Lung microvascular endothelial cell (primary cell): ENCODE measurements at regions not wholly inside any gene's neighbourhood (a gene's known extent, or its start where the extent isn't known, plus 50 kb on each side); places are given as distances from the start of the nearest gene placed in this dataset.

Experiments
- DNase-seq, 2 donors: peaks; one replicate each; pipeline versions ENCODE4 v3.0.0 to v3.0.0-alpha.2; 2010; ENCODE audit warnings: low read depth in 2 of 2

DNA sequence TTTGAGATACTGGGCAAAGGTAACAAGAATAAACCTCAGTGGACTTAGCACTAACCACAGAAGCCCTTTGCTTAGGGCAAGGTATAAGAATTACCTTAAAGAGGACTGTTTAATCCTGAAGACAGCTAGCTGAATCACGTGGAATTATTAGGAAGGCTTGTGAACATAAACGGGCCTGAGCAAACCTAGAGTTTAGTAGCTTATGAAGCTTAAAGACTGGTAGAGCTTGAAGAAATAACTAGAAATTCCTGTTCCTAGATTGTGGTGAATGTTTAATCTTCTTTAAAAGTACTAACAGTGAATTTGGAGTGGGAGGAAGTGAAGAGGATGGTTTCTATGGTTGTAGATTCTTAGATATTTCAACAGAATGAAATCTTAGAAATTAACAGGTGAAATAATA is 428.9 kb upstream of the THRB start:
- no peak for DNase-seq

DNA sequence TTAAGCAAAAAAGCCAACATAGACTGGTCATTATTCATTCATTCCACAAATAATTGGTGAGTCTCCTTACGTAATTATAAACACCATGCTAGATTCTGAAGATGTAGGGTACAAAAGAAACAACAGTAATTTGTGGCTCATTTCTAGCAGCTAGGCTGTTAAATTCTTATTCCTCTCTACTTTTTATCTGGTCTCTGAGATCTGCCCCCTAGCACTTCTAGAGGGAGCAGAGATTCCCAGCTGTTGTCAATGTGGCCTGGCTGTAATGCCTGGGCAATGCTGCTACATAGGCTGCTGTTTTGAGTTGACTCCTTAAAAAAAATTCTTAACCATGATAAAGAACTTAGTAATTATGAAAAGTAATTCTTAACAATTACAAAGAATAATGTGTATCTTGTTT is 434.9 kb upstream of the THRB start:
- no peak for DNase-seq

DNA sequence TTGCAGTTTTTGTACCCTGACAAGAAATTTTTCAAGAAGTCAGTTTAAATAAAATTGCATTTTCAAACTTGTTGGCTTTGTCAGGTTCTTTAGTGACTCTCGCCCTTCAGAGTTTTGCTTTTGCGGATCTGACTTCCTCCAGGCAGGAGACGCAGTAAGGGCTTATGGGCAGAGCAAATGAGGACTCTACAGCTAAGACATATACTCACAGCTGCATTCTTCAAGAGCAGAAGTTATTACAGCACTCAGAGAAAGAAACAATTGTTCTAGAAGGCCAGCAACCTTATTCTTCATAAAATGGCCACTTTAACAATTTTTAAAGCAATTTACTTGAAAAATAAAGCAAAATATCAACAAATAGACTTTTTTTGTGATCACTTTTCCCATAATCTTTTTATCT is 438.8 kb upstream of the THRB start:
- DNase-seq, result no peak

DNA sequence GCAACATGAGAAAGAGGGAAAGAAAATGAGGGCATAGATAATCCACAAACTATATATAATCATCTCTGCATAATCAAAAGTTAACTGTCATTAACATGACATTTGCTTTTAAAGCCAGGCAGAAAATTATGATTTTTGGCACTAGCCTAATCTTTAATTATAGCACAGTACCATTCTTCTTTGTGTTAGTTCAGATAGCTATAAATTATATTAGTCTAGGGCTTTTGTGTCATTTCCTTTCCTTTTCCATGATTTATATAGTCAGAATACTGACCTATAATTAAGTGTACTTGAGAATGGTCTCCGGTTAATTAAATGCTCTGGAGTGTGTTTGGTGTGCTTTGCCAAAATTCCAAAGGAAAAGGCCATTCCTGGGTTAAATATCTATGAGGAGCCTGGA is 441.9 kb upstream of the THRB start:
- no peak for DNase-seq

DNA sequence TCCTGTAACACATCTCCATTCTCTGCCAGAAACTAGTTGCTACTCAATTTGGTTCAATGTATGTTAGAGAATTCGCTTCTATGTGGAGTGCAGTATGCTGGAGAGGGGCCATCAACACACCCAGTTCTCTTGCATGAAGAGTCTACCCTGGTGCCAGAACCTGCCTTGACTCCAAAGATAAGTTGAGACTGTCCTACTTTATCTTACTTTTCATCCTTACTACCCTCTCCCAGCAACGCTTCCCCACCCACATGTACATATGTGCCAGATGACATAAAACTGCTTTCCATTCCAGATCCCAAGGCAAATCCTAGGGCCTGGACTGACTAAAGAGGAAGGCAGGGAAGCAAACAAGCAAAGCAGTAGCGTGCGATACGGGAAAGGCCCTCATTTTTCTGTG is 442.6 kb upstream of the THRB start:
- no peak for DNase-seq

DNA sequence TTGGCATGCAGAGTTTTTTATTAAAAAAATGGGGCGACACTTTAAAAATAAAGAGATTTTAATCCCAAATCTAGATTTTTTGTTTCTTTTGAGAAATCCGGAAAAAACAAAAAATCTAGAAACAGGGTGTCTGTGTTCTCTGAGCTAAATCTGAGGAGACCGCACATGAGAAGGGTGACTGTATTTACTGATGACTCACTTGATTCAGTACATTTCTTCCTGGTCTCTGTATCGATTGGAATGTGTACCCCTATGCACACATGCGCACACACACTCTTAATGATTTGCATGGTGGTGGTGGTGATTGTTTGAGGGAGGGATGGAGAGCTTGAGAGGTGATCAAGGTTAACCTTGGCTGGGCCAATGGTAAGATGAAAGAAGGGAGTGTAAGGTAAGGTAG is 443.1 kb upstream of the THRB start:
- DNase-seq, result no peak

DNA sequence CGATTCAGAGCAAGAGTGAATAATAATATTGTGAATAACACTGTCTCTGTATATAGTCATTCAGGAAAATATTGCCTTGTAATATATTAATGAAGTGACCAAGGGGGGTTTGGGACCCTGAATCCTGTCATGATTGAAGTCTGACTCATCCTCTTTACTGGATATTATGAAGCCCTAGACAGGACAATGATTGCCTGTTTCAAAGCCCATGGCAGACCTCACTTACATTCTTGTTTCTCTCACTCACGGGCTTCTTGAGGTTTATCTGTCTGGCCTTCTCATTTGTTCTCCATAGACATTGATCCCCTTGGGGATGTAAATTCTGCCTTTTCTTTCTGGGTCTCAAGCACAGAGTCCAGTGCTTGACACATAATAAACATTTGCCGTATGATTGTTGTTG is 449.3 kb upstream of the THRB start:
- no peak for DNase-seq

DNA sequence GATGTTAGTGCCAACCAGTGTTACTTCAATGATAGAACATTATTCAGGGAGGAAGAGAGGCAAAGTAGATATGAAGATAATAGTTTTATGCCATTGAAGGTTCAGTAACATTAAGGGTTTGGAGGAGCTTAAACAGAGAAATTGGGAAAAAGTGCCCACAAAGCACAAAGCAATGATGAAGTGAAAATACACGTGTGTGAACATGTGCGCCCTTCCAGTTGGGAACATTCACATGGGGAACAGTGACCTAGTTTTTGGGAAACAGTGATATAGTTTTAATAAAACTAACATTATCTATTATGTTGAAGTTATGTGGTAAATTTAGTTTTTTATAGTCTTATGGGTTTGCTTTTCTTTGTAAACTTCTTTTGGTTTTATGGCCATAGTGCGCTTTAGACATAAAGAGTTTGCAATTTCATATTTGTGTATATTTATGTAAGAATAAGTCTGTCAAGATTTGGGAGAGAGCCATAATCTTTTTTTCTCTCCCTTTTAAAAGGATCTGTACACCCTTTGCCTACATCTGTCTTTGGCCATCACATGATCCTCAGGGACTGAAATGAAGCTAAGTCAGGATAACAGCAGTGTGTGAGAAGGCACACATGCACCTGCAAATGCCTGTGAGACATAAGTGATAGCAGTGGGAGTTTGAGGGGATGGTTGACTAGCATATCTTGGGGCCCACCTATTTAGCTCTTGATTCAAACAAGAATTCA is 450.3 kb upstream of the THRB start:
- DNase-seq, result no peak

DNA sequence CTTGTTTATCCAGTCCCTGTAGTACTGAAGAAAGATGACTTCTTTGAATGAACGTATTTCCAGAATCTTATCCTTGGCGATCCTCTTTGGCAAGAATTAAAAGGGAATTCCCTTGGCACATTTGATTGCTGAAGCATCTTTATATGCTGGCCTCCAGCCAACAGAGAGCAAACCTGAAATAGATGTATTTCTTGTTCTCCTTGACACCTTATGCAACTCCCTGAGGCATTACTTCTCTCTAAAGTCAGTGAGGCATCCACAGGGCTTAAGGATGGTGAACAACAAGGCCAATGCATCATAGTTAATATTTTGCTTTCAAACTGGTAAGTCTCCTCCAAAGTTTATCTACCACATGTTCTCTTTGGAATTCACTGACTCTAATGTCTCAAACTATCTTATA is 450.9 kb upstream of the THRB start:
- no peak for DNase-seq

DNA sequence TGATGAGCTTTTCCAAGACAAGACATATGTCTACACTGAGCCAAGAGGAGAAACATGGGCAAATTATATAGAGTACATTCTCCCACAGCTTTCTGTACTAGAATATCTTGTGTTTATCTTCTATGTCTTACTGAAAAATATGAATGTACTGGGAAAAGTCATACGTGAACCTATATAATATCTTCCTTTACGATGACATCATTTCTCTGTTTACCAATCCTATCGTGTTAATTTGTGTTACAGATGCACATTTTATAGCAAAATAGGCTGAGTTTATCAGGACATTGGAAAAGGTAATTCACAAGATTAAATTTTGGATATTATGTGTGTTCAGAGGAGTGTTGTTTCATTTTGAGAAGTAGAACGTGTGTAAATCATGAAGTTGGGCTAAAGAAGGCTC is 452.5 kb upstream of the THRB start:
- DNase-seq, result no peak

DNA sequence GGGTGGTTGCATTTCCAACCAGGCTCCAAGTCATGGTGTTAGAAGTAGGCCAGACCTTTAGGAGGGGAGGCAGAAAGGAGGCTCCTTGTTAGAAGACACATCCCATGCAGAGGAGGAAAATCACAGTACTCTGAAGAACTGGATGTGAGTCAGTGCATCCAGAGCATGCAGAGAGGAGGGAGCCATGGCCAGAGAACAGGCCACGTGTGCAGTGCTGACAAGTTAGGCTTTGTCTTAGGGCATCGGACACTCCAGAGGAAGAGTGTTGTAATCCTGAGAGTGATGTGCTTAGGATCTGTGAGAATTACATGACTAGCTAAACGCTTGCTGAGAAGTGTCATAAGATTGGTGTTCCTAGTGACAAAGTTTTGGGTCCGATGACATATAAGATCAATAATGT is 456.5 kb upstream of the THRB start:
- DNase-seq, result no peak

DNA sequence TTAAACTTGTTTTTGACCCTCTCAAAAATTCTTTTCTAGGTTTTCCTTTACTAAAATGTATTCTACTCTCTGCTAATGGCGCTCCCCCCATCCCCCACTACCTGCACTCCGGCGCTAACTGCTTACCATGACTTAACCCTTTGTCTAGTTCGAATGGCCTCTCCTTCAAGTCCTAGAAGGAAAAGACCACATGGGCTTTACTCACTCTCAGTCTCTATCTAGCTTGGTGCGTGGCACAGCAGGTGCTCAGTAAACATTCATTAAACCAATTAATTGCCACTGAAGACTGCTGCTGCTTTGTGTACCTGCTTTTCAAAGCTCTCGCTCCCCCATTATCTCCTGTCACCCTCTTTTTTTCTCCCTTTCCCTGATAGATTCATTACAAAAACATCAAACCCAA is 457.7 kb upstream of the THRB start:
- no peak for DNase-seq

DNA sequence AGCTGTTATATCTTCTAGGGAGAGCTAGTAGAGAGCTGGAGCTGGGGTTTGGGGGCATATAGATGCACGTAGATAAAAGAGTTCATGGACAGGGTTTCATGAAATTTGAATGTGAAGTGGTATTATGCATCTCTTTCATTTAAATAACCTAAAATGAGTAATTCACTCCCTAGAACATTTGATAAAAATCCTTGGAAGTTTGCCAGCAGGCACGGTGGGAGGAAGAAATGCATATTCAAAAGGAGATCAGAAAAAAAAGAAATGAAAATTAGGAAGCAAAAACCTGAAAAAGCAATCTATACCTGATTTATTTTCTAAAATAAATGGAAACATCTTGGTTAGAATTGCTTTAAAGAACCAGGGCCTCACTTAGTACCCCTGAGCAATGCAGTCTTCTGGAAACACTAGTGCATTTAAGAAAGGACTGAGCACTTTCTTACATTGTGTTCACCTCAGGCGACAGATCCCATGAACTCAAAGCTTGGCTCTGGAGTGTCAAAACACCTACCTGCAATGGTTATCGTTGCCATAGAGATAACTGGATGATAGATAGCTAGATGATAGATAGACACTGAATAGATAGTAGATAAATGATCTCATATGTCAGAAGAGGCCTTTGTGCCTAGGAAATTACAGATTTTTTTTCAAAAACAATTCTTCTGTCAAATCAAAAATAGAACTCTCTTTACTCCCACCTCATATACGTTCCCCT is 458.6 kb upstream of the THRB start:
- DNase-seq, result no peak

DNA sequence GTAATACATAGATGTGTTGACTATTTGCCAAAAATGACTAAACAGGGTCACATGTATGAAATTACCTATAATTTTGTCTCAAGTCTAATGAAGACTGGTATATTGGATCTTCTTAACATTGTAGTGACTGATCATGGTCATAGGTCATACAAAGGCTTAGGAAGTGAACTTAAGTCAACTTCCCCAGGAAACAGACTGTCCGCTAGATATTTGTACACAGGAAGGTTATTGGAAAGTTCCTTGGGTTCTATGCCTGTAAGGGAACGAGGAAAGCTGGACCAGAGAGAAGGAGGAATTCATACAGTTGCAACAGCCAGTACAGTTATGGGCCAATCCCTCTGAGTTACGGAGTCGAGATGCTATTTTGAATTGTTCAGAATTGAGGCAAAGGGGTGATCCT is 462.0 kb upstream of the THRB start:
- DNase-seq, result no peak

DNA sequence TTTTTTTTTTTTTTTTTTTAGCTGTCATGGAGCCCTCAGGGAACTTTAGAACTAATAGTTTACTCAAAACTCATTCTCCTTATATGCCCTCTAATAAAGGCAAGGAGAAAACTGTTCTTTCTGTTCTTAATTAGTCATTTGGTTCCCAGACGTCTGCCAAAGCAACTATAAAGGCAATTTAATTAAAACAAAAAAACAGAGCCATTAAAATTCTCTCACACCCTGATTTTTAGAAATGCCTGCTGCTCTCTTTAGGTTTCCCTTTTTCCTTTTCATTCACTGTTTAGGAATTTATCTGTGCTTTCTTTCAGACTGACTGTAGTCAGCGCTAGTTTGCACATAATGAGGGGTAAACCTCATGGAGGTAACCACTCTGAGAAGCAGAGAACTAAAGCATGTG is 463.6 kb upstream of the THRB start:
- no peak for DNase-seq

DNA sequence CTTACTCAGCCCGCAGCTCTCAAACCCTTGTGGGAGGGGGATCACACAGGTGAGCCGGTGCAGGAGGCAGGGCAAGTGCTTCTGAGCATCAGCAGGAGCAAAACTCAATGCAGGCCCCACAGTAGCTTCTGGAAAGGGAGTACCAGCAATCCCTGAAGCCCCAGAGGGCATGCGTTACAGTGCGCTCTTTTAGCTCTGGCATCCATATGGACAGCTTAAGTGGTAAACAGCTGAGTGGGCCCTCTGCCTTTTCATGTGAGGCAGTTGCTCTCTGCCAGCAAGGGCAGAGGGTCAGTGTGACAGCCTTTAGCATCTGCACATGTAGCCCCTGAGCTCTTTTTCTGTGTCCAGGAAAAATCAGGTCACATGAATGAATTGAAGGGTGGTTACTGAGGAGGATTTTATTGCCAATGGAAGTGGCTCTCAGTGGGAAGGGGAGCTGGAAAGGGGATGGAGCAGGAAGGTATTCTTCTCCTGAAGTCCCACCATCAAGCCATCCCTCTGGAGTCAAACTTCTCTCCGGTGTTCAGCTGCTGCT is 464.3 kb upstream of the THRB start:
- DNase-seq, result no peak

DNA sequence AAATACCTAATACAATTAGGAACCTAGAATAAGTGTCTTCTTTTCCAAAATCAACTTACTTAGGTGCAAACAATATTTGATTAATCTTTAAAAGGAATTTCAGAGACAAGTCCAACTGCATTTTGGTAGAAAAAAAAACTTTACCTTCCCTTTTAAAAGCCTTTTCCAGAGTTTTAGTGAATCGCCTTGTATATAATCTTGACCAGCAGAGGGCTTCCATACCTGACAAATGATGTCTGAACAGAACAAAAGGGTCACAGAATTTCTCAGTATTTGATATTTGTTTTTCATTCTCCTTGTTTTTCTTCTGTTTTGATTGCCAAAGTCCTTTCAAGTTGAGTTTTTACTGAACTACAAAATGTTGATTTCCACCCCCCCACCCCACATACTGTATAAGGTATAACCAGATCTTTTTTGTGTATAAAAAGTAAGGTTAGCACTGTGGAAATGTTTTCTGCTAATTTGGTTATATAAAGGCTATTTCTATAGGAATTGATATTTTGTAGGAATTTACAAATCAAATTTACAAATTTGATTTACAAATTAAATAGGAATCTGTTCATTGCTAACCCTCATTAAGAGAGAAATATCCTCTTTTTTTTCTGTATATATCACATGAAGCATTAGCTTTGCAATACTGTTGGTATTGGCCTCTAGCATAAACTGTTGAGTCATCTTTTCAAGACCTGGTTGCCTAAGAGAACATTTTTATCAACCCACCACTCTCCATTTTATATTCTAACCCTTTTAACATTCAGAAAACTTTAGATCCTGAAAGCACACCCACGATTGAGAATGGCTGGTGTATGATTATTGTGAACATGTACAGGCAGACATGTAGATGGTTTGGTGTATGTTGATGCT is 464.1 kb upstream of the RARB start:
- DNase-seq, result peak; percentile 15 to 39

DNA sequence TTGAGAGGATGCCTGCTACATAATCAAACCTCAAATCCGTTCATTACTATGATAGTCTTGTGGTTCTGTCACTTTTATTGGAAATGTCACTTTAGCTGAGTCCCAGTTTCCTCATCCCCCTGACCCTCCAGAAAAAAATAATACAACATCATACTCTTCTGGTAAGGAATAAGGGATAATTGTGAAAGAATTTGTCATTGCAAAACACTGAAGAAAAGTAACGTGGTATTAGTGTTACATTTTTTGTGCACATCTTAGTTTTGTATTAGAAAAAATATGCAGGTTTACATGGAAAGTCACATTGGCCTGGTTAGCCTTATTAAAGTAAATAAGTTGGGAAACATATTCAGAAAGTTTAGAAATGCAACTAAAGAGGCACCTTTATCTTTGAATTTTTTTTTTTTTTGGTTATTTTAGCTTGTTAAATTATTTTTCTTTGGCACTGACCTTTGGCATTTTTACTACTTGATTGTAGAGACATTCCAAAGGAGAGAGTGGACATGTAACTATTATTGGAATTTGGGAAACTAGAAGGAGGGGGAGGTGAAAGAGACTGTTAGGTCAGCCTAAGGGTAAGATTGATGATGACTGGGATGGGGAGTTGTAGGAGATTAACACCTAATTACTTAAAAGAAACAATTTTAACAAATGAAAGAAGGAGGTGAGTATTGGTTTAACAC is 462.2 kb upstream of the RARB start:
- no peak for DNase-seq

DNA sequence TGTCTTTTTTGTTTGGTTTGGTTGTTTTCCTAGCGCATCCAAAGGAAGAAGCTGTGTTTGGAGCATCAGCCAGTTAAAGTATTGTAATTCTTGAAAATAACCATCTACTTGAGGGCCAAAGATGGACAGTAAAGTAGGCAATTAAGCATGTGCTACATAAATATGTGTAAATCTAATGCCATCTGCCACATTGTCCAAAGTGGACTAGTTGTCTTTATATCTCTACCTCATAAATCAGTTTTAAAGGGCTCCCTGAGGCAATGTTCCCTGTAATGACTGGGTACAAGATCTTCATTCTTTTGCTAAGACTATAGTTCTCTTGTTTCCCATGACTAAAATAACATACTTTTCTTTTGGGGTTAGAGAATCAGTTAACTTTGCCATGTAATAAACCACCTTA is 460.0 kb upstream of the RARB start:
- DNase-seq, result no peak

DNA sequence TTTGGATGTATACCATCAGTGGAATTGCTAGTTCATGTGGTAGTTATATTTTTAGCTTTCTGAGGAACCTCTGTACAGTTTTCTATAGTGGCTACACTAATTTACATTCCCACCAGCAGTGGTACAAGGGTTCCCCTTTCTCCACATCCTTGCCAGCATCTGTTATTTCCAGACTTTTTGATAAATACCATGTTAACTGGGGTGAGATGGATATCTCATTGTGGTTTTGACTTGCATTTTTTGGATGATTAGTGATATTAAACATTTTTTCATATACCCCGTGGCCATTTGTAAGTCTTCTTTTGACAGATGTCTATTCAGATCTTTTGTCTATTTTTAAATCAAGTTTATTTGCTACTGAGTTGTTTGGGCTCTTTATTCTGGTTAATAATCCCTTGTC is 455.6 kb upstream of the RARB start:
- DNase-seq, result no peak

DNA sequence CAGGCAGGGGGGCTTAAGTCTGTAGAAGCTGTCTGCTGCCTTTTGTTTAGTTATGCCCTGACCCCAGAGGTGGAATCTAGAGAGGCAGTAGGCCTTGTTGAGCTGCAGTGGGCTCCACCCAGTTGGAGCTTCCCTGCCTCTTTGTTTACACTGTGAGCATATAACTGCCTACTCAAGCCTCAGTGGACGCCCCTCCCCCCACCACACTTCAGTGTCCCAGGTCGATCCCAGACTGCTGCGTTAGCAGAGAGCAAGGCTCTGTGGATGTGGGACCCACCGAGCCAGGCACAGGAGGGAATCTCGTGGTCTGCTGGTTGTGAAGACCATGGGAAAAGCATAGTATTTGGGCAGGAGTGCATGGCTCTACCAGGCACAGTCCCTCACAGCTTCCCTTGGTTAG is 446.8 kb upstream of the RARB start:
- no peak for DNase-seq

DNA sequence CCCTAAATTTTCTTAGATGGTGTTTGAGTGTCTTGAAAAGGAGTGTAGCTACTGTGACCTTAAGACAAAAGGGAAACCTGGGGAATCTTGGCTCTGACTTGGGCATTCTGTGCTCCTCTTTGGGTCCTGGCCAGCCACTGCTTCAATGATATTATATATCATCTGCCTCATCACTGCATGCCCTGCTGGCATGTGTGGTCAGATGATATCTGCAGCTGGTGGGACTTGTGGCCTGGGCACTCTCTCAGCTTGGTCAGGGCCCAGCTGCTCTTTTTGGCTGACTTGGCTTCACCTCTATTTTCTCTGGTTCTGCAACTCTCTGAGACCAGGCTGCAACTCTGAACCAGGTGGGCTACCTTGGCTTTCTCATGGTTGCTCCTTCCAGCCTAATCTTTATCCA is 446.1 kb upstream of the RARB start:
- no peak for DNase-seq
